WERI-Rb-1 (cell line): ENCODE measurements at regions not wholly inside any gene's neighbourhood (a gene's known extent, or its start where the extent isn't known, plus 50 kb on each side); places are given as distances from the start of the nearest gene placed in this dataset.
"Not testable (repeated sequence)": the region's sequence is repeated elsewhere in the genome, so short reads cannot be mapped to it uniquely, and the experiment has no call there.

Experiments used
- DNase-seq: peaks from one replicate; pipeline ENCODE4 v3.0.0-alpha.2; 2020
- H3K27ac ChIP-seq: fragments of 250-450 bp; sonication (Bioruptor Pico); 2 replicates; pipeline ENCODE4 v1.5.1; 2020; ENCODE audit warnings: mild to moderate bottlenecking, moderate library complexity
- H3K27me3 ChIP-seq: fragments of 250-450 bp; sonication (Bioruptor Pico); 2 replicates; pipeline ENCODE4 v1.5.1; 2021; ENCODE audit warnings: mild to moderate bottlenecking, low read depth, moderate library complexity; ENCODE audit not compliant: insufficient read depth, severe bottlenecking
- H3K36me3 ChIP-seq: fragments of 250-450 bp; sonication (Bioruptor Pico); 2 replicates; pipeline ENCODE4 v1.5.1; 2020; ENCODE audit warnings: mild to moderate bottlenecking, moderate library complexity
- H3K4me3 ChIP-seq: 2 replicates; pipeline ENCODE4 v1.5.1; 2011; ENCODE audit warnings: low read depth, mild to moderate bottlenecking, control low read depth, low read length
- H3K9me3 ChIP-seq: fragments of 250-450 bp; sonication (Bioruptor Pico); 2 replicates; pipeline ENCODE4 v1.5.1; 2021; ENCODE audit warnings: mild to moderate bottlenecking, moderate library complexity; ENCODE audit not compliant: severe bottlenecking
- TF ChIP-seq, protein P1 (sequence below): IDR thresholded peaks from 2 replicates; pipeline ENCODE4 v1.5.1; 2011; ENCODE audit warnings: low read depth, mild to moderate bottlenecking, control low read depth, inconsistent platforms, low read length

- H3K27me3 ChIP-seq = no peaks in the 10 kb centered on the region
- no peaks in the 10 kb centered on the region for H3K9me3 ChIP-seq
- DNase-seq = no peak
- TF ChIP-seq, protein P1, sequence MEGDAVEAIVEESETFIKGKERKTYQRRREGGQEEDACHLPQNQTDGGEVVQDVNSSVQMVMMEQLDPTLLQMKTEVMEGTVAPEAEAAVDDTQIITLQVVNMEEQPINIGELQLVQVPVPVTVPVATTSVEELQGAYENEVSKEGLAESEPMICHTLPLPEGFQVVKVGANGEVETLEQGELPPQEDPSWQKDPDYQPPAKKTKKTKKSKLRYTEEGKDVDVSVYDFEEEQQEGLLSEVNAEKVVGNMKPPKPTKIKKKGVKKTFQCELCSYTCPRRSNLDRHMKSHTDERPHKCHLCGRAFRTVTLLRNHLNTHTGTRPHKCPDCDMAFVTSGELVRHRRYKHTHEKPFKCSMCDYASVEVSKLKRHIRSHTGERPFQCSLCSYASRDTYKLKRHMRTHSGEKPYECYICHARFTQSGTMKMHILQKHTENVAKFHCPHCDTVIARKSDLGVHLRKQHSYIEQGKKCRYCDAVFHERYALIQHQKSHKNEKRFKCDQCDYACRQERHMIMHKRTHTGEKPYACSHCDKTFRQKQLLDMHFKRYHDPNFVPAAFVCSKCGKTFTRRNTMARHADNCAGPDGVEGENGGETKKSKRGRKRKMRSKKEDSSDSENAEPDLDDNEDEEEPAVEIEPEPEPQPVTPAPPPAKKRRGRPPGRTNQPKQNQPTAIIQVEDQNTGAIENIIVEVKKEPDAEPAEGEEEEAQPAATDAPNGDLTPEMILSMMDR = no peak
- H3K4me3 ChIP-seq = no peak overlapping the region
- H3K36me3 ChIP-seq = no peaks in the 10 kb centered on the region
- no peak overlapping the region for H3K27ac ChIP-seq
These were observed 90.0 kb downstream of the IGSF1 start for GRCh38 chrX:131199091-131199490.

DNA sequence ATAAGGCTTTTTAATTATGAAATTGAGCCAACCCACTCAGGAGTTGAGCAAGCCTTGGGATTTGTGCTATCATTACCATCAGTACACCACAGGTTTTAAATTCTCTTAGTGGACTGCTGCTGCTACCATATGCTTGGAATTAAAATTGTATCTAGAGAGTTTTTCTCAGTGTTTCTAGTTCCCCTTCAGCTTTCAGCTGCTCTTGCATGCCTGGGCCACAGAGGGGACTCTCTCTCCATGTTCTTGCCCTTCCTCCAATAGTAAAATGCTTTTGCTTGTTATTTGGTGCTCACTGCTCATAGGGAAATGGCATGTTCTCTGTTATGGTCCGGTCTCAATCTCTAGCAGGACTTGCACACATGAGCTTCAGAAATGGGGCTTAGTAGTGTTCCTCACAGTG, 101.9 kb downstream of the IGSF1 start:
- peak overlapping the region; percentile 18; the same call in 1 of the 2 replicates for H3K27ac ChIP-seq
- TF ChIP-seq, protein P1 = peak; percentile 36; the same call in 1 of the 2 replicates
- H3K36me3 ChIP-seq = no peaks in the 10 kb centered on the region

GRCh38 chrX:131170148-131170547, 112.0 kb downstream of the ARHGAP36 start:
- Histone ChIP-seq H3K4me3 (no peak overlapping the region), H3K36me3 (no peaks in the 10 kb centered on the region), H3K27me3 (no peaks in the 10 kb centered on the region), H3K27ac (no peak overlapping the region), H3K9me3 (no peaks in the 10 kb centered on the region)
- TF ChIP-seq, protein P1 = no peak
- DNase-seq = no peak

More for the DNA sequence above, 101.9 kb downstream of the IGSF1 start:
- no peaks in the 10 kb centered on the region for H3K27me3 ChIP-seq
- peak; percentile 32 for DNase-seq
- no peaks in the 10 kb centered on the region for H3K9me3 ChIP-seq
- H3K4me3 ChIP-seq = no peak overlapping the region

DNA sequence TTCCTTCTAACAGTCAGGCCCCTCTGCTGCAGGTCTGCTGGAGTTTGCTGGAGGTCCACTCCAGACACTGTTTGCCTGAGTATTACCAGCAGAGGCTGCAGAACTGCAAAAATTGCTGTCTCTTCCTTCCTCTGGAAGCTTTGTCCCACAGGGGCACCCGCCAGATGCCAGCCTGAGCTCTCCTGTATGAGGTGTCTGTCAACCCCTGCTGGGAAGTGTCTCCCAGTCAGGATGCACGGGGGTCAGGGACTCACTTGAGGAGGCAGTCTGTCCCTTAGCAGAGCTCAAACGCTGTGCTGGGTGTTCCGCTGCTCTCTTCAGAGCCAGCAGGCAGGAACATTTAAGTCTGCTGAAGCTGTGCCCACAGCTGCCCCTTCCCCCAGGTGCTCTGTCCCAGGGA, 105.5 kb downstream of the ARHGAP36 start:
- H3K27ac ChIP-seq, H3K4me3 ChIP-seq, H3K9me3 ChIP-seq, DNase-seq, H3K36me3 ChIP-seq, H3K27me3 ChIP-seq: not testable (repeated sequence)

DNA sequence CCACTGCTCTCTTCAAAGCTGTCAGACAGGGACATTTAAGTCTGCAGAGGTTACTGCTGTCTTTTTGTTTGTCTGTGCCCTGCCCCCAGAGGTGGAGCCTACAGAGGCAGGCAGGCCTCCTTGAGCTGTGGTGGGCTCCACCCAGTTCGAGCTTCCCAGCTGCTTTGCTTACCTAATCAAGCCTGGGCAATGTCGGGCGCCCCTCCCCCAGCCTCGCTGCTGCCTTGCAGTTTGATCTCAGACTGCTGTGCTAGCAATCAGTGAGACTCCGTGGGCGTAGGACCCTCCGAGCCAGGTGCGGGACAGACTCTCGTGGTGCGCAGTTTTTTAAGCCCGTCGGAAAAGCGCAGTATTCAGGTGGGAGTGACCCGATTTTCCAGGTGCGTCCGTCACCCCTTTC, 99.5 kb downstream of the ARHGAP36 start:
- DNase-seq, H3K27ac ChIP-seq, H3K36me3 ChIP-seq, H3K27me3 ChIP-seq, H3K9me3 ChIP-seq, H3K4me3 ChIP-seq: not testable (repeated sequence)

- Histone ChIP-seq H3K9me3 (no peaks in the 10 kb centered on the region), H3K27me3 (no peaks in the 10 kb centered on the region)
- TF ChIP-seq, protein P1 = no peak
These were observed 88.6 kb downstream of the ARHGAP36 start for GRCh38 chrX:131146702-131147101.

More at GRCh38 chrX:131146702-131147101, 88.6 kb downstream of the ARHGAP36 start:
- Histone ChIP-seq H3K36me3 (no peaks in the 10 kb centered on the region), H3K27ac (no peak overlapping the region), H3K4me3 (no peak overlapping the region)
- DNase-seq = no peak
